ENCODE measurements at regions not wholly inside any gene's neighbourhood (a gene's known extent, or its start where the extent isn't known, plus 50 kb on each side); places are given as distances from the start of the nearest gene placed in this dataset.

DNA sequence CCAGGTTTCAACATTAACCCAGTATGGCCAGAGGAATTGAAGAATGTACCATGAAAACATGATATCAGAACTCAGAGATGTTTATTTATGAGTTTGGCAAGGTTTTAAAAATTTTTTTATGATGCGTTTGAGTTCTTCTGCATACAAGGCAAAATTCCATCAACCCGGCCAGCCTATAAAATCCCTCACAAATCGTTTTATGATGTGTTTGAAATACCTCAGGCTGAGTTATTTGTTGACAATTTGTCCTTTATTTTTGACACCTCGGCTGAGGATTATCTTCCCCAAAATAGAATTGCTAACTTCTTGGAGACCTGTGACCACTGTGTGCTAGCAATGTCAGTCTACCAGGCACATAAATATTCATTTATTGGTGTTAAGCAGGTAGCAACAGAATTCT lies 91.9 kb upstream of the SLC24A3 start:
- ChIA-PET CTCF (no interaction called here), POLR2A (ENCODE audit: low non-redundant PET) (no interaction called here)
- H3K27ac ChIP-seq: no peak overlapping the region
- TF ChIP-seq, protein P1, sequence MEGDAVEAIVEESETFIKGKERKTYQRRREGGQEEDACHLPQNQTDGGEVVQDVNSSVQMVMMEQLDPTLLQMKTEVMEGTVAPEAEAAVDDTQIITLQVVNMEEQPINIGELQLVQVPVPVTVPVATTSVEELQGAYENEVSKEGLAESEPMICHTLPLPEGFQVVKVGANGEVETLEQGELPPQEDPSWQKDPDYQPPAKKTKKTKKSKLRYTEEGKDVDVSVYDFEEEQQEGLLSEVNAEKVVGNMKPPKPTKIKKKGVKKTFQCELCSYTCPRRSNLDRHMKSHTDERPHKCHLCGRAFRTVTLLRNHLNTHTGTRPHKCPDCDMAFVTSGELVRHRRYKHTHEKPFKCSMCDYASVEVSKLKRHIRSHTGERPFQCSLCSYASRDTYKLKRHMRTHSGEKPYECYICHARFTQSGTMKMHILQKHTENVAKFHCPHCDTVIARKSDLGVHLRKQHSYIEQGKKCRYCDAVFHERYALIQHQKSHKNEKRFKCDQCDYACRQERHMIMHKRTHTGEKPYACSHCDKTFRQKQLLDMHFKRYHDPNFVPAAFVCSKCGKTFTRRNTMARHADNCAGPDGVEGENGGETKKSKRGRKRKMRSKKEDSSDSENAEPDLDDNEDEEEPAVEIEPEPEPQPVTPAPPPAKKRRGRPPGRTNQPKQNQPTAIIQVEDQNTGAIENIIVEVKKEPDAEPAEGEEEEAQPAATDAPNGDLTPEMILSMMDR (conservative IDR thresholded peaks at IDR 0.05; ENCODE audit: low read depth): no peak
- no peak for DNase-seq (ENCODE audit: low spot score)

DNA sequence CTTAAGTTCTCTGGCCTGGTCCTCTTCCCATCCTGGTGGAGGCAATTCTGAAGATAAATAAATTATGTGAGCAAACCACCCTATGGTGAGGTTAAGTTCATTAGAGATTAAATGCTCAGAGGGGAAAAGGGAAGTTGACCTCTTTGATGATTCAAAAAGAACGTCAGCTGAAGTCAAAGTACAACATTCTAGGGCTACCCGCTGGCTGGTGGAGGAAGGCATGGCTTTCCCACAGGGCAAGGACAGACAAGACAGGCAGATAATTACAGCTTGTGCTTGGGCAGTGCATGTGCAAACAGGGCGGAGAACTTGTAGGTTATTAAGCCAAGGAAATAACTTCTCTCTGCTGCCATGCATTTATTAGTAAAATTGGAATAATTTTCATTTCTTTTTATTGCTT lies 91.0 kb upstream of the SLC24A3 start:
- CTCF ChIA-PET: no interaction called here
- POLR2A ChIA-PET (ENCODE audit: low non-redundant PET): no interaction called here
- no peak for DNase-seq (ENCODE audit: low spot score)
- TF ChIP-seq, protein P1 (conservative IDR thresholded peaks at IDR 0.05; ENCODE audit: low read depth): no peak
- no peak overlapping the region for H3K27ac ChIP-seq

DNA sequence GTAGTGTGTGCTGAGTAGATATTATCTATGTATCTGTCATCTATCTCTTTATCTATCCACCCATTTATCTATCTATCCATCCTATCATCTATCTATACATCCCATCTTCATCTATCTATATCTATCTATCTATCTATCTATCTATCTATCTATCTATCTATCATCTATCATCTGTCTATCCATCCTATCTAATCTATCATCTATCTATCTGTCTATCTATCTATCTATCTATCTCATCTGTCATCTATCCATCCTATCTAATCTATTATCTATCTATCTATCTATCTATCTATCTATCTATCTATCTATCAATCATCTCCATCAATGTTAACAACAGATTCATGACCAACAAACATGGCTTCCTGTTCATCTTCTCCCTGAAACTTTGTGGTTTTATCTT lies 90.5 kb upstream of the SLC24A3 start:
- TF ChIP-seq, protein P1 (conservative IDR thresholded peaks at IDR 0.05; ENCODE audit: low read depth): no peak
- H3K27ac ChIP-seq: no peak overlapping the region
- ChIA-PET CTCF (no interaction called here), POLR2A (ENCODE audit: low non-redundant PET) (no interaction called here)
- DNase-seq (ENCODE audit: low spot score): no peak

DNA sequence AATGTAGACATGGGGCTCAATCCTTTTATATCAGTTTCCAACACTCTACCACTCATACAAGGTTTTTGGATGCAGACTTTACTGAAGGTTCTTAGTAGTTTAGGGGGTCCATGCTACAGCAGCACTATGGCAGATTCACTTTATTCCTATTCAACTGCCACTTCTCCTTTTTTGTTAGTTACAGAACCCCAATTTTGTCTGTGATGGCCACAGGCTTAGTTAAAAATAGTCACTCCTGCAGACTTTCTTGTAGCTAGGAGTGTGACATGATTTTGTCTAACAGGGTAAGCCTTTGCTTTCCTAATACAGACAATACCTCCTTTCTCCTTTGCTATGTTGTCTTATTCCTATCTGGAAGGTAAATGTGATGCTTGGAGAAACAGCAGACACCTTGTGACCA lies 90.0 kb upstream of the SLC24A3 start:
- POLR2A ChIA-PET (ENCODE audit: low non-redundant PET): no interaction called here
- CTCF ChIA-PET: interaction anchor here (0.6 kb wide), 1 partner anchor 157 kb away, joined by 3 read pairs; no protein-coding TSS in a partner anchor
- no peak for DNase-seq (ENCODE audit: low spot score)
- H3K27ac ChIP-seq: no peak overlapping the region
- TF ChIP-seq, protein P1 (conservative IDR thresholded peaks at IDR 0.05; ENCODE audit: low read depth): no peak

DNA sequence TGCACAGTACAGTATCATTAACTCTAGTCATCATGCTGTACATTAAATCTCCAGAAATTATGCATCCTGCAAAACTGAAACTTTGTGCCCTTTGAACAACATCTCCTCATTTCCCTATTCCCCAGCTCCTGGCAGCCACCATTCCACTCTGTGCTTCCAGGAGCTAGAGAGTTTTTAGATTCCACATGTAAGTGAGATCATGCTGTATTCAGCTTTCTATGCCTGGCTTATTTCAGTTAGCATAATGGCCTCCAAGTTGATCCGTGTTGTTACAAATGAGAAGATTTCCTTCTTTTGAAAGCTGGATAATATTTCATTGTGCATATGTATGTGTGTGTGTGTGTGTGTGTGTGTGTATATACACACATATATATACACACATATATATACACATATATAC lies 86.9 kb upstream of the SLC24A3 start:
- ChIA-PET CTCF (interaction anchor here (0.5 to 0.6 kb wide), 4 partner anchors 22 to 150 kb away, joined by 3 to 4 read pairs (median 3); no protein-coding TSS in a partner anchor), POLR2A (ENCODE audit: low non-redundant PET) (no interaction called here)
- TF ChIP-seq, protein P1 (conservative IDR thresholded peaks at IDR 0.05; ENCODE audit: low read depth): no peak
- no peak for DNase-seq (ENCODE audit: low spot score)
- no peak overlapping the region for H3K27ac ChIP-seq

DNA sequence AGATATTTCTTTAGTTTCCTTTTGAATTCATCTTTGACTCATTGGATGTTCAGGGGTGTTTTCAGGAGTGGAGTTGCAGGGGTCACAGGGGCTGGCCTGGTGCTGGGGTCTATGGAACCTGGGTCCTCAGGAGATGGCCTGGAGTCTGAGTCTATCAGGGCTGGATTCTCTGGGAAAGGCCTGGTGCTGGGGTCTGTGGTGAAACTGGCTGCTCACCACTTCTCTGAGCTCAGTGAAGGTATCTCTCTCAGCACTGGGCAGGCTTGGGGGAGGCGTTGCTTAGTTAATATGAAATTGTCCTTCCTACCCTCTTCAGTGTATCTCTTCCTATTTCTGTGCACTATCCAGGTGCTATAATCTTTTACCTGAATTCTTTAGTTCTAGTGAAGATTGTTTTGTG lies 83.1 kb upstream of the SLC24A3 start:
- DNase-seq (ENCODE audit: low spot score): no peak
- ChIA-PET CTCF (no interaction called here), POLR2A (ENCODE audit: low non-redundant PET) (no interaction called here)
- TF ChIP-seq, protein P1 (conservative IDR thresholded peaks at IDR 0.05; ENCODE audit: low read depth): no peak
- no peak overlapping the region for H3K27ac ChIP-seq
